H1 (cell line): ENCODE measurements at regions not wholly inside any gene's neighbourhood (a gene's known extent, or its start where the extent isn't known, plus 50 kb on each side); places are given as distances from the start of the nearest gene placed in this dataset.
A peak's percentile ranks its signal among the peaks of the same experiment; 100 is the strongest.

ENCODE experiments used
- CTCF ChIA-PET: fragments of 300-600 bp; sonication (Branson Sonifier 250); formaldehyde crosslinking; loops from one replicate; lab custom pipeline; 2021; ENCODE audit not compliant: partially characterized antibody; lab: Charles Lee
- POLR2A ChIA-PET: fragments of 300-600 bp; sonication (Branson Sonifier 250); formaldehyde crosslinking; loops from one replicate; lab custom pipeline; 2021; ENCODE audit warnings: inconsistent platforms; ENCODE audit not compliant: partially characterized antibody; lab: Charles Lee
- DNase-seq, 2 experiments: peaks; one replicate each; pipeline versions ENCODE4 v3.0.0 to v3.0.0-alpha.2; 2010 to 2022; ENCODE audit warnings: low spot score in 2 of 2, low read depth in 1 of 2, mixed read lengths in 1 of 2
- FAIRE-seq: peaks from 2 replicates; lab custom pipeline; 2011; peaks lifted over from hg19 to GRCh38; lab: Jason Lieb, UNC
- H2AFZ ChIP-seq: 2 replicates; pipeline ENCODE4 v1.8.1; 2012; ENCODE audit warnings: low read length, inconsistent platforms
- H2AK5ac ChIP-seq: 2 replicates; pipeline ENCODE4 v1.6.1; 2013; ENCODE audit warnings: low read depth, low read length
- H2BK120ac ChIP-seq: replicated peaks from 2 replicates; pipeline ENCODE3; 2013; ENCODE audit warnings: low read depth, low read length, inconsistent platforms
- H2BK12ac ChIP-seq: 2 replicates; pipeline ENCODE4 v1.6.1; 2013; ENCODE audit warnings: low read depth, low read length
- H2BK15ac ChIP-seq: 2 replicates; pipeline ENCODE4 v1.6.1; 2013; ENCODE audit warnings: low read length
- H2BK20ac ChIP-seq: 2 replicates; pipeline ENCODE4 v1.6.1; 2013; ENCODE audit warnings: low read length
- H2BK5ac ChIP-seq: 2 replicates; pipeline ENCODE4 v1.6.1; 2013; ENCODE audit warnings: low read depth, low read length
- H3K14ac ChIP-seq: 2 replicates; pipeline ENCODE4 v1.6.1; 2013; ENCODE audit warnings: inconsistent platforms; ENCODE audit not compliant: insufficient read length
- H3K18ac ChIP-seq: 2 replicates; pipeline ENCODE4 v1.6.1; 2013; ENCODE audit warnings: low read length; ENCODE audit errors: extremely low read depth
- H3K23ac ChIP-seq: 2 replicates; pipeline ENCODE4 v1.6.1; 2013; ENCODE audit warnings: inconsistent platforms; ENCODE audit not compliant: insufficient read length
- H3K23me2 ChIP-seq: 2 replicates; pipeline ENCODE4 v1.6.1; 2013; ENCODE audit warnings: low read depth, low read length
- H3K27ac ChIP-seq: 2 replicates; pipeline ENCODE4 v1.6.1; 2011; ENCODE audit warnings: low read depth, low read length, inconsistent platforms
- H3K27me3 ChIP-seq, 4 experiments: replicated peaks in 1 of 4; 1 replicate in 1 of 4; 2 replicates in 3 of 4; pipeline versions ENCODE4 v1.6.1 to v1.8.1; 2011 to 2013; ENCODE audit warnings: low read length in 3 of 4, mild to moderate bottlenecking in 3 of 4, inconsistent platforms in 2 of 4, mixed read lengths in 2 of 4, moderate library complexity in 1 of 4; ENCODE audit not compliant: control insufficient read depth in 3 of 4, insufficient read depth in 3 of 4; ENCODE audit errors: extremely low read depth in 1 of 4
- H3K36me3 ChIP-seq, 4 experiments: 2 replicates each; pipeline versions ENCODE4 v1.6.1 to v1.8.1; 2011 to 2013; ENCODE audit warnings: mild to moderate bottlenecking in 4 of 4, low read length in 3 of 4, moderate library complexity in 2 of 4, control low read depth in 1 of 4, inconsistent platforms in 1 of 4; ENCODE audit not compliant: insufficient read depth in 4 of 4, control insufficient read depth in 2 of 4
- H3K4ac ChIP-seq: replicated peaks from 2 replicates; pipeline ENCODE3; 2013; ENCODE audit warnings: low read length, low read depth, mixed read lengths, inconsistent platforms; ENCODE audit not compliant: insufficient read length
- H3K4me1 ChIP-seq, 4 experiments: replicated peaks in 1 of 4; 1 replicate in 1 of 4; 2 replicates in 3 of 4; pipeline versions ENCODE4 v1.6.1 to v1.8.1; 2011 to 2013; ENCODE audit warnings: low read length in 3 of 4, inconsistent platforms in 2 of 4, mixed read lengths in 1 of 4; ENCODE audit not compliant: insufficient read depth in 4 of 4, control insufficient read depth in 3 of 4
- H3K4me2 ChIP-seq, 2 experiments: 2 replicates each; pipeline versions ENCODE4 v1.6.1 to v1.8.1; 2011 to 2013; ENCODE audit warnings: low read depth in 2 of 2, low read length in 2 of 2, control low read depth in 1 of 2, inconsistent platforms in 1 of 2, mild to moderate bottlenecking in 1 of 2; ENCODE audit not compliant: insufficient read depth in 1 of 2
- H3K4me3 ChIP-seq, 4 experiments: fragments of 200-600, 300-600 bp in 1 of 4; sonication (generic), shearing (Covaris generic), sonication (Bioruptor Twin) in 1 of 4; 2 replicates each; pipeline versions ENCODE4 v1.5.1 to v1.8.1; 2011 to 2016; ENCODE audit warnings: low read length in 4 of 4, low read depth in 3 of 4, control low read depth in 2 of 4, inconsistent platforms in 2 of 4, mild to moderate bottlenecking in 2 of 4, mixed read lengths in 1 of 4, moderate library complexity in 1 of 4; ENCODE audit not compliant: insufficient read depth in 2 of 4; ENCODE audit errors: extremely low read depth in 1 of 4
- H3K56ac ChIP-seq: replicated peaks from 2 replicates; pipeline ENCODE3; 2013; ENCODE audit warnings: low read depth, mild to moderate bottlenecking, mixed read lengths, low read length, inconsistent platforms; ENCODE audit not compliant: insufficient read length
- H3K79me1 ChIP-seq: 2 replicates; pipeline ENCODE4 v1.6.1; 2013; ENCODE audit warnings: low read depth, low read length, control low read depth
- H3K79me2 ChIP-seq, 2 experiments: 2 replicates each; pipeline versions ENCODE4 v1.6.1 to v1.8.1; 2012 to 2013; ENCODE audit warnings: low read length in 2 of 2, mild to moderate bottlenecking in 2 of 2, inconsistent platforms in 1 of 2; ENCODE audit not compliant: insufficient read depth in 2 of 2, control insufficient read depth in 1 of 2
- H3K9ac ChIP-seq, 4 experiments: replicated peaks in 1 of 4; 1 replicate in 1 of 4; 2 replicates in 3 of 4; pipeline versions ENCODE4 v1.6.1 to v1.8.1; 2011 to 2013; ENCODE audit warnings: low read depth in 3 of 4, low read length in 3 of 4, control low read depth in 2 of 4, mild to moderate bottlenecking in 2 of 4, moderate library complexity in 2 of 4, inconsistent platforms in 1 of 4; ENCODE audit errors: extremely low read depth in 1 of 4
- H3K9me3 ChIP-seq, 2 experiments: 2 replicates each; pipeline versions ENCODE4 v1.6.1 to v1.8.1; 2012 to 2013; ENCODE audit warnings: mild to moderate bottlenecking in 2 of 2, moderate library complexity in 2 of 2, control low read depth in 1 of 2, inconsistent platforms in 1 of 2, low read depth in 1 of 2, low read length in 1 of 2, mixed read lengths in 1 of 2; ENCODE audit not compliant: insufficient read depth in 2 of 2
- H4K20me1 ChIP-seq, 2 experiments: replicated peaks in 1 of 2; 2 replicates each; pipeline versions ENCODE3 to v1.8.1; 2011 to 2013; ENCODE audit warnings: inconsistent platforms in 2 of 2, low read length in 2 of 2, mild to moderate bottlenecking in 1 of 2; ENCODE audit not compliant: insufficient read depth in 2 of 2, control insufficient read depth in 1 of 2
- H4K5ac ChIP-seq: 2 replicates; pipeline ENCODE4 v1.6.1; 2013; ENCODE audit warnings: low read length, low read depth, mixed read lengths, inconsistent platforms; ENCODE audit not compliant: insufficient read length
- H4K8ac ChIP-seq: 2 replicates; pipeline ENCODE4 v1.8.0; 2013; ENCODE audit warnings: mild to moderate bottlenecking, moderate library complexity, low read length, inconsistent platforms; ENCODE audit not compliant: insufficient read depth; ENCODE audit errors: extremely low read depth
- H4K91ac ChIP-seq: replicated peaks from 2 replicates; pipeline ENCODE3; 2013; ENCODE audit warnings: low read length, mixed read lengths, inconsistent platforms; ENCODE audit not compliant: insufficient read length
- CTBP2 ChIP-seq: IDR thresholded peaks from 2 replicates; pipeline ENCODE4 v1.7.0; 2011; ENCODE audit warnings: borderline replicate concordance, mild to moderate bottlenecking, moderate library complexity, mixed read lengths, low read length; ENCODE audit not compliant: insufficient read depth, insufficient read length
- EP300 ChIP-seq, 2 experiments: IDR thresholded peaks; 1 replicate in 1 of 2; 2 replicates in 1 of 2; pipeline ENCODE4 v1.6.1; 2011 to 2012; ENCODE audit warnings: low read depth in 2 of 2, low read length in 2 of 2, mild to moderate bottlenecking in 2 of 2, borderline replicate concordance in 1 of 2, inconsistent platforms in 1 of 2, moderate library complexity in 1 of 2
- JUND ChIP-seq: IDR thresholded peaks from 2 replicates; pipeline ENCODE4 v1.6.1; 2011; ENCODE audit warnings: mild to moderate bottlenecking, improper control_type of control experiment, low read length
- KDM5A ChIP-seq: fragments of 200-600 bp; IDR thresholded peaks from 2 replicates; pipeline ENCODE4 v1.7.1; 2012; ENCODE audit warnings: mild to moderate bottlenecking, low read length, inconsistent platforms, mixed read lengths
- NANOG ChIP-seq: IDR thresholded peaks from 2 replicates; pipeline ENCODE4 v1.6.1; 2011; ENCODE audit warnings: low read length, low read depth, mild to moderate bottlenecking, inconsistent platforms; ENCODE audit not compliant: insufficient read depth, poor library complexity, severe bottlenecking
- RAD21 ChIP-seq, 2 experiments: IDR thresholded peaks in 1 of 2; conservative IDR thresholded peaks in 1 of 2; 2 replicates each; pipeline ENCODE4 v1.6.1; 2011; ENCODE audit warnings: low read depth in 2 of 2, low read length in 2 of 2, improper control_type of control experiment in 1 of 2, inconsistent platforms in 1 of 2, mild to moderate bottlenecking in 1 of 2, moderate library complexity in 1 of 2
- RBBP5 ChIP-seq: IDR thresholded peaks from 2 replicates; pipeline ENCODE4 v1.7.1; 2012; ENCODE audit warnings: low read depth, mild to moderate bottlenecking, inconsistent platforms, low read length, moderate library complexity, borderline replicate concordance
- SIRT6 ChIP-seq: IDR thresholded peaks from one replicate; pipeline ENCODE4 v1.7.1; 2012; ENCODE audit warnings: low read length, inconsistent platforms
- SIX5 ChIP-seq: IDR thresholded peaks from 2 replicates; pipeline ENCODE4 v1.6.1; 2011; ENCODE audit warnings: mild to moderate bottlenecking, low read depth, low read length
- SP4 ChIP-seq: IDR thresholded peaks from 2 replicates; pipeline ENCODE4 v1.6.1; 2012; ENCODE audit warnings: low read length, inconsistent platforms
- SUZ12 ChIP-seq: fragments of 200-600 bp; sonication (generic); IDR thresholded peaks from 2 replicates; pipeline ENCODE4 v1.6.1; 2012; ENCODE audit warnings: mild to moderate bottlenecking, inconsistent platforms, low read length, moderate library complexity, mixed read lengths
- TBP ChIP-seq: IDR thresholded peaks from 2 replicates; pipeline ENCODE4 v1.6.1; 2011; ENCODE audit warnings: low read depth, low read length, improper control_type of control experiment
- ZNF274 ChIP-seq: IDR thresholded peaks from 2 replicates; pipeline ENCODE4 v1.7.0; 2012; ENCODE audit warnings: low read length, borderline replicate concordance; ENCODE audit errors: extremely low read depth
- WGBS, 2 experiments: shearing (Covaris generic) in 1 of 2; methylation state at CpG; one replicate each; pipeline versions ENCODE4 v1.1.6 to v1.1.7; 2013 to 2015; ENCODE audit warnings: low lambda C conversion rate in 2 of 2, mixed read lengths in 2 of 2, inconsistent platforms in 1 of 2, low coverage in 1 of 2, missing lambda C conversion rate in 1 of 2; ENCODE audit not compliant: insufficient replicate concordance in 2 of 2, insufficient coverage in 1 of 2, insufficient read length in 1 of 2; ENCODE audit errors: extremely low coverage in 1 of 2, missing lambda C conversion rate in 1 of 2; 5-methylcytosine and 5-hydroxymethylcytosine counted together

DNA sequence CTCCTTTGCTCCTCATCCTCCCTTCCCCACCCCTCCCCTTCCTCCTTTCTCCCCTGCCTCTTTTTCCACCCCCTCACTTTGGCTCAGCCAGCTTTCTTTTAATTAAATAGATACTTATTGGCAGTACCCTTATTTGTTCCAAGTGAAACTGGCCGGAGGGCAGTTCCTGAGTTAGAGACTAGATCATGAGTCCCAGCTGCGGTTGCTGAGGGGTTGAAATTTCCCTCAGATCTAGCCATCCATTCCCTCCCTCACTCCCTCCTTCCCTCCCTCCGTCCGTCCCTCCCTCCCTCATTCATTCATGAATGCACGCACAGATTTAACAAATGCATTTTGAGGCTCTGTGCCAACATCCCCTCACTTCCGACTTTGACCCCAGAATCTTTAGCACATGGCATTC is 519.2 kb upstream of the EEF2KMT start:
- FAIRE-seq (no peak), DNase-seq (no peak)
- Histone ChIP-seq H2BK12ac (no peak overlapping the region), H4K91ac (no peak overlapping the region), H4K5ac (no peak overlapping the region), H4K20me1 (no peaks in the 10 kb centered on the region), H3K18ac (no peak overlapping the region), H3K36me3 (no peaks in the 10 kb centered on the region), H4K8ac (no peak overlapping the region), H3K79me2 (no peaks in the 10 kb centered on the region), H3K4me3 (no peak overlapping the region), H3K27ac (no peak overlapping the region), H3K79me1 (no peaks in the 10 kb centered on the region), H2BK15ac (no peak overlapping the region), H2AFZ (no peak overlapping the region), H3K23ac (no peak overlapping the region), H3K9ac (no peak overlapping the region), H3K56ac (no peak overlapping the region), H3K14ac (no peak overlapping the region), H3K4me1 (peaks cover 0 to 2% (median under 1%) of the 10 kb centered on the region in 4 experiments; a peak in 1 of 7 replicates), H2BK120ac (no peak overlapping the region), H3K27me3 (no peaks in the 10 kb centered on the region), H3K9me3 (no peaks in the 10 kb centered on the region), H3K23me2 (peaks cover 4% of the 10 kb centered on the region; the same call in 1 of the 2 replicates), H3K4me2 (peak overlapping the region; percentile 28 to 66; a peak in 2 of 4 replicates), H2BK20ac (no peak overlapping the region), H2BK5ac (no peak overlapping the region), H2AK5ac (no peak overlapping the region), H3K4ac (no peak overlapping the region)
- POLR2A ChIA-PET: interaction anchor here (0.7 to 1.5 kb wide), 2 partner anchors 13 to 902 kb away, joined by 3 to 4 read pairs; no protein-coding TSS in a partner anchor
- 87% methylated on average over 6 of the region's 6 CpGs; no CpG with 5 or more reads in 1 of the 2 experiments for WGBS, 2 experiments
- no peak for TF ChIP-seq SP4
- TF ChIP-seq RBBP5: no peak
- no peak for TF ChIP-seq JUND
- TF ChIP-seq SUZ12: no peak
- TF ChIP-seq SIRT6: no peak
- TF ChIP-seq SIX5: no peak
- TF ChIP-seq KDM5A: no peak
- no peak for TF ChIP-seq TBP
- TF ChIP-seq RAD21 (IDR thresholded peaks at IDR 0.05 in 1 of 2, conservative IDR thresholded peaks at IDR 0.05 in 1 of 2; ENCODE audit: low read depth in 2 of 2, low read length in 2 of 2): no peak
- TF ChIP-seq CTBP2: no peak
- TF ChIP-seq EP300 (IDR thresholded peaks at IDR 0.05; ENCODE audit: borderline replicate concordance in 1 of 2, low read depth in 2 of 2, low read length in 2 of 2): no peak
- no peak for TF ChIP-seq ZNF274
- TF ChIP-seq NANOG: no peak
- CTCF ChIA-PET: interaction anchor here (0.6 to 7.3 kb wide), 45 partner anchors 9 to 1025 kb away, joined by 3 to 108 read pairs (median 4); no protein-coding TSS in a partner anchor
